HepG2 (cell line): ENCODE measurements at regions not wholly inside any gene's neighbourhood (a gene's known extent, or its start where the extent isn't known, plus 50 kb on each side); places are given as distances from the start of the nearest gene placed in this dataset.
A peak's percentile ranks its signal among the peaks of the same experiment; 100 is the strongest.

Experiments used
- ARID5B ChIP-seq: IDR thresholded peaks from 2 replicates; pipeline ENCODE4 v1.4.0; 2020; ENCODE audit warnings: mild to moderate bottlenecking, missing genetic modification reagents
- ATF5 ChIP-seq: sonication (generic); formaldehyde crosslinking; IDR thresholded peaks from 2 replicates; pipeline ENCODE4 v1.4.0; 2020; ENCODE audit warnings: mild to moderate bottlenecking, low read depth, missing genetic modification reagents
- ATF7-NPFF ChIP-seq: sonication (generic); formaldehyde crosslinking; IDR thresholded peaks from 2 replicates; pipeline ENCODE4 v1.8.1; 2023; ENCODE audit warnings: mild to moderate bottlenecking, low read depth, missing genetic modification reagents, moderate library complexity
- BHLHE40 ChIP-seq: IDR thresholded peaks from 2 replicates; pipeline ENCODE4 v1.6.1; 2011; ENCODE audit warnings: low read length, improper control_type of control experiment
- BRD4 ChIP-seq: sonication (generic); formaldehyde crosslinking; IDR thresholded peaks from 2 replicates; pipeline ENCODE4 v1.4.0; 2020; ENCODE audit warnings: missing genetic modification reagents
- HNRNPK ChIP-seq: fragments of 200-400 bp; formaldehyde crosslinking; IDR thresholded peaks from 2 replicates; pipeline ENCODE4 v1.6.1; 2018; ENCODE audit warnings: low read length, low read depth, moderate library complexity, mild to moderate bottlenecking; ENCODE audit not compliant: poor library complexity, severe bottlenecking
- HNRNPL ChIP-seq: fragments of 200-400 bp; formaldehyde crosslinking; IDR thresholded peaks from 2 replicates; pipeline ENCODE4 v1.6.1; 2017; ENCODE audit warnings: mild to moderate bottlenecking, low read depth, low read length
- MTF2 ChIP-seq: sonication (generic); formaldehyde crosslinking; IDR thresholded peaks from 2 replicates; pipeline ENCODE4 v1.5.0; 2020; ENCODE audit warnings: missing genetic modification reagents, borderline replicate concordance
- MXI1 ChIP-seq: IDR thresholded peaks from 3 replicates; pipeline ENCODE4 v1.6.1; 2012; ENCODE audit warnings: low read depth, low read length, inconsistent platforms, borderline replicate concordance
- RBM22 ChIP-seq: fragments of 200-400 bp; formaldehyde crosslinking; optimal IDR thresholded peaks from 2 replicates; pipeline ENCODE3; 2017; ENCODE audit warnings: mild to moderate bottlenecking, low read length, moderate library complexity
- RFX3 ChIP-seq: IDR thresholded peaks from 2 replicates; pipeline ENCODE4 v1.6.1; 2016; ENCODE audit warnings: missing biosample characterization, missing genetic modification reagents
- SNAPC4 ChIP-seq: sonication (generic); formaldehyde crosslinking; IDR thresholded peaks from 2 replicates; pipeline ENCODE4 v1.4.0; 2020; ENCODE audit warnings: mild to moderate bottlenecking, missing genetic modification reagents
- TFDP2 ChIP-seq: sonication (generic); formaldehyde crosslinking; IDR thresholded peaks from 2 replicates; pipeline ENCODE4 v1.4.0; 2020; ENCODE audit warnings: missing genetic modification reagents
- ZFP82 ChIP-seq: sonication (generic); formaldehyde crosslinking; IDR thresholded peaks from 2 replicates; pipeline ENCODE4 v1.5.1; 2020; ENCODE audit warnings: mild to moderate bottlenecking, missing genetic modification reagents, borderline replicate concordance
- ZMAT3 ChIP-seq: sonication (generic); formaldehyde crosslinking; conservative IDR thresholded peaks from 2 replicates; pipeline ENCODE4 v1.7.0; 2021; ENCODE audit warnings: missing genetic modification reagents
- ZNF274 ChIP-seq: sonication (generic); formaldehyde crosslinking; IDR thresholded peaks from 2 replicates; pipeline ENCODE4 v1.5.1; 2020; ENCODE audit warnings: mild to moderate bottlenecking, missing genetic modification reagents
- ZNF354B ChIP-seq: sonication (generic); formaldehyde crosslinking; IDR thresholded peaks from 2 replicates; pipeline ENCODE4 v1.8.0; 2022; ENCODE audit warnings: mild to moderate bottlenecking, missing genetic modification reagents
- ZNF597 ChIP-seq: sonication (generic); formaldehyde crosslinking; IDR thresholded peaks from 2 replicates; pipeline ENCODE4 v1.5.0; 2020; ENCODE audit warnings: missing genetic modification reagents
- ZNF761 ChIP-seq: sonication (generic); formaldehyde crosslinking; conservative IDR thresholded peaks from 2 replicates; pipeline ENCODE4 v1.4.0; 2020; ENCODE audit warnings: mild to moderate bottlenecking, missing genetic modification reagents

- peak; percentile 63 for TF ChIP-seq ARID5B (CRISPR knock-in tag)
- no peak for TF ChIP-seq BRD4 (CRISPR knock-in tag)
- TF ChIP-seq ATF5 (CRISPR knock-in tag) = no peak
- no peak for TF ChIP-seq MXI1
- no peak for TF ChIP-seq TFDP2 (CRISPR knock-in tag)
- TF ChIP-seq ZNF274 (CRISPR knock-in tag) = peak; percentile 33; the same call in 1 of the 2 replicates
- TF ChIP-seq ZFP82 (CRISPR knock-in tag) = no peak
- TF ChIP-seq SNAPC4 (CRISPR knock-in tag) = no peak
- no peak for TF ChIP-seq ZNF354B (CRISPR knock-in tag)
- no peak for TF ChIP-seq BHLHE40
- TF ChIP-seq RBM22 = no peak
- no peak for TF ChIP-seq ATF7-NPFF (CRISPR knock-in tag)
- no peak for TF ChIP-seq RFX3 (CRISPR knock-in tag)
- no peak for TF ChIP-seq HNRNPK
- no peak for TF ChIP-seq HNRNPL
- no peak for TF ChIP-seq MTF2 (CRISPR knock-in tag)
- TF ChIP-seq ZMAT3 (CRISPR knock-in tag) = no peak
- no peak for TF ChIP-seq ZNF597
- no peak for TF ChIP-seq ZNF761 (CRISPR knock-in tag)
Observed at GRCh38 chr17:31598921-31599571, 207.6 kb downstream of the RAB11FIP4 start (continued).
